ENCODE measurements at regions not wholly inside any gene's neighbourhood (a gene's known extent, or its start where the extent isn't known, plus 50 kb on each side); places are given as distances from the start of the nearest gene placed in this dataset.
"Not testable (repeated sequence)": the region's sequence is repeated elsewhere in the genome, so short reads cannot be mapped to it uniquely, and the experiment has no call there.

DNA sequence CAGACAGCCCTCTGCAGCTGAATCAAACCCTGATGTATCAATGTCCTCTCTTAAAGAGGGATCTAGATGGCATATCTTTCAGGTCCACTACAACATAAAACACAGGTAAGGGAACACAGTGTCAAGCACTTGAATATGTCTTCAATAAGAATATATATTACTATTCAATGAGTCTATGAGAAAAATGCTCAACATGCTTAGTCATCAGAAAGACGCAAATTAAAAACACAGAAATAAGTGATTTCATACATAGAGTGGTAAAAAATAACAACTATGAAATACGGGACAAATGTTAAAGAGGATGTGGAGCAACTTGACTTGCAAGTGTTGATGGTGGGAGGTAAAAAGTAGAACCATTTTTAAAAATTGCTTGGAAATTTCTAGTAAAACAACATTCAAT lies 544.6 kb upstream of the HS3ST1 start:
- no peak overlapping the region for H3K4me3 ChIP-seq (ENCODE audit: low read depth, low read length)
- TF ChIP-seq CTCF (IDR thresholded peaks at IDR 0.05; ENCODE audit: low read depth, low read length): no peak

DNA sequence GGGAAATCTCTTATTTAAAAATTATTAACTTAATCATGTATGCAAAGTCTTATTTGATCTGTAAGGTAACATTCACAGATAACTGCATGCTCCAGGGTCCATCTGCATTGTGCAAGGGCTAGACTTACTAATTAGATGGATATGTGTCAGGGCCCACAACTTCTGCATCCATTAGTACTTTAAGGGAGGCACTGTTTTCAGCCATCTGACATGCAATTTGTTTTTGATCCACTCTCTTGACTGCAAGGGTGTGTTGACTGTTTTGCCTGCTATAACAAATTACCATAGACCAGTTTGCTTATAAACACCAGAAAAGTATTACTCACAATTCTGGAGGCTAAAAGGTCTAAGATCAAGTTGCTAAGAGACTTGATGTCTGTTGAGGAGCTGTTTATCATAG lies 542.1 kb upstream of the HS3ST1 start:
- no peak overlapping the region for H3K4me3 ChIP-seq (ENCODE audit: low read depth, low read length)
- TF ChIP-seq CTCF (IDR thresholded peaks at IDR 0.05; ENCODE audit: low read depth, low read length): no peak

DNA sequence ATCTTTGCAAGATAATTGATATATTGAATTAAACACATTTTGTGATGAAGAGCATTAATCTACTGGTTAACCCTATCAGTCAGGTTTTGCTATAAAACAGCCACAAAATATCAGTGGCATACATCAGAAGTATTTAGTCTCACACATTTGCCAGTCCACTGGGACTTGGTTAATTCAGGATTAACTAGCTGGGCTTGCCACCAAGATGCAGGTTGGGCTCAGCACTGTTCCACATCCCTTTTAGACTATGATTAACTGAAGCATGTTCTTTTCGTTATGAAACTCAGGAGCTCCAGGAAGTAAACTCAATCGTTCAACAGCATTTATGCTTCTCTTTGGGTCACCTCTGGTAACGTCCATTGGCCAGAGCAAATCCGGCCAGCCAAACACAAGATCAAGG lies 538.1 kb upstream of the HS3ST1 start:
- no peak overlapping the region for H3K4me3 ChIP-seq (ENCODE audit: low read depth, low read length)
- TF ChIP-seq CTCF (IDR thresholded peaks at IDR 0.05; ENCODE audit: low read depth, low read length): no peak

- TF ChIP-seq CTCF (IDR thresholded peaks at IDR 0.05; ENCODE audit: low read depth, low read length): no peak
- no peak overlapping the region for H3K4me3 ChIP-seq (ENCODE audit: low read depth, low read length)
These were observed 525.4 kb upstream of the HS3ST1 start for GRCh38 chr4:11954093-11954492.

GRCh38 chr4:11949355-11949754 lies 520.7 kb upstream of the HS3ST1 start:
- no peak overlapping the region for H3K4me3 ChIP-seq (ENCODE audit: low read depth, low read length)
- TF ChIP-seq CTCF (IDR thresholded peaks at IDR 0.05; ENCODE audit: low read depth, low read length): no peak

DNA sequence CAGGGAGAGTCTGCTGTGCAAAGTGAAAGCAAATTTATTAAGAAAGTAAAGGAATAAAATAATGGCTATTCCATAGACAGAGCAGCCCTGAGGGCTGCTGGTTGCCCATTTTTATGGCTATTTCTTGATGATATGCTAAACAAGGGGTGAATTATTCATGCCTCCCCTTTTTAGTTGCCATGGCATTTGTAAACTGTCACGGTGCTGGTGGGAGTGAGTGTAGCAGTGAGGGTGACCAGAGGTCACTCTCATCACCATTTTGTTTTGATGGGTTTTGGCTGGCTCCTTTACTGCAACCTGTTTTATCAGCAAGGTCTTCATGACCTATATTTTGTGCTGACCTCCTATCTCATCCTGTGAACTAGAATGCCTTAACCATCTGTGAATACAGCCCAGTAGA lies 518.9 kb upstream of the HS3ST1 start:
- not testable (repeated sequence) for H3K4me3 ChIP-seq (ENCODE audit: low read depth, low read length)

DNA sequence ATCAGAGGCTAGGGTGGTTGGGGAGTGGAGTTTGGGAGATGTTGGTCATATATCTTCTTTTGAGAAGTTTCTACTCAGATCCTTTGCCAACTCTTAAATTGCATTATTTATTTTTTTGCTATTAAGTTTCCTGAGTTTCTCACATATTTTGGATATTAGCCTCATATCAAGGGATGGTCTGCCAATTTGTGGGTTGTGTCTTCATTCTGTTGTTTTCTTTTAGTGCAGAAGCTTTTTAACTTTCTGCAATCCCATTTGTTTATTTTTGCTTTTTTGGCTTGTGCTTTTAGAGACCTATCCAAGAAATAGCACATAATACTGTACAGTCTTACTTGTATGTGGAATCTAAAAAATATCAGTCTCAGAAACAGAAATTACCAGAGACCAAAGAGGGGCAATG lies 509.2 kb upstream of the HS3ST1 start:
- no peak overlapping the region for H3K4me3 ChIP-seq (ENCODE audit: low read depth, low read length)
- TF ChIP-seq CTCF (IDR thresholded peaks at IDR 0.05; ENCODE audit: low read depth, low read length): no peak

- TF ChIP-seq CTCF (IDR thresholded peaks at IDR 0.05; ENCODE audit: low read depth, low read length): no peak
- no peak overlapping the region for H3K4me3 ChIP-seq (ENCODE audit: low read depth, low read length)
These were observed 502.6 kb upstream of the HS3ST1 start for GRCh38 chr4:11931266-11931820.
